Omental fat pad (tissue), 3 donors: ENCODE measurements at regions not wholly inside any gene's neighbourhood (a gene's known extent, or its start where the extent isn't known, plus 50 kb on each side); places are given as distances from the start of the nearest gene placed in this dataset.

Experiments used
- ATAC-seq: fragments of 150-250 bp; one replicate; pipeline ENCODE4 v1.9.1; 2016; ENCODE audit warnings: mild to moderate bottlenecking, moderate library complexity; ENCODE audit not compliant: low FRiP score
- DNase-seq: peaks from one replicate; pipeline ENCODE4 v3.0.0-alpha.2; 2019; ENCODE audit warnings: low spot score
- CTCF ChIP-seq, 3 donors: fragments of 450-650 bp; IDR thresholded peaks; one replicate each; pipeline ENCODE4 v1.5.1; 2016 to 2017; ENCODE audit warnings: antibody characterized with exemption in 3 of 3, mild to moderate bottlenecking in 3 of 3, moderate library complexity in 2 of 3

GRCh38 chr6:1137849-1138248 lies 174.0 kb upstream of the FOXQ1 start:
- no peak for TF ChIP-seq CTCF (IDR thresholded peaks at IDR 0.05)
- DNase-seq: no peak
- ATAC-seq: no peak

- ATAC-seq: no peak
- TF ChIP-seq CTCF (IDR thresholded peaks at IDR 0.05): no peak
- DNase-seq: no peak
These were observed 175.1 kb upstream of the FOXQ1 start for GRCh38 chr6:1136827-1137226.

GRCh38 chr6:1136415-1136774 lies 175.5 kb upstream of the FOXQ1 start:
- ATAC-seq: peak; percentile 88
- no peak for TF ChIP-seq CTCF (IDR thresholded peaks at IDR 0.05)
- no peak for DNase-seq

- peak; percentile 46 for ATAC-seq
- no peak for DNase-seq
- TF ChIP-seq CTCF (IDR thresholded peaks at IDR 0.05): no peak
These were observed 176.0 kb upstream of the FOXQ1 start for GRCh38 chr6:1135726-1136414.

- ATAC-seq: no peak
- DNase-seq: no peak
- no peak for TF ChIP-seq CTCF (IDR thresholded peaks at IDR 0.05)
These were observed 180.4 kb upstream of the FOXQ1 start for GRCh38 chr6:1131285-1132079.

GRCh38 chr6:1130709-1131108 lies 181.2 kb upstream of the FOXQ1 start:
- no peak for TF ChIP-seq CTCF (IDR thresholded peaks at IDR 0.05)
- ATAC-seq (no peak), DNase-seq (no peak)

- ATAC-seq (no peak), DNase-seq (no peak)
- TF ChIP-seq CTCF (IDR thresholded peaks at IDR 0.05): no peak
These were observed 182.8 kb upstream of the FOXQ1 start for GRCh38 chr6:1129131-1129530.
